Pancreas (tissue), 10 donors: ENCODE measurements at regions not wholly inside any gene's neighbourhood (a gene's known extent, or its start where the extent isn't known, plus 50 kb on each side); places are given as distances from the start of the nearest gene placed in this dataset.

Experiments
- ATAC-seq, 4 donors: fragments of 200-7000 bp; cut with Tn5 transposase; one replicate each; pipeline versions ENCODE4 v1.8.0 to v1.9.1; 2020; ENCODE audit warnings: mild to moderate bottlenecking in 4 of 4, moderate library complexity in 4 of 4
- DNase-seq, 6 donors: peaks; one replicate each; pipeline ENCODE4 v3.0.0-alpha.2; 2020
- FAIRE-seq: peaks from 2 replicates; lab custom pipeline; 2012; peaks lifted over from hg19 to GRCh38; lab: Jason Lieb, UNC
- H3K27ac ChIP-seq, 4 donors: fragments of 200-600 bp; sonication (generic); 1 replicate in 3 of 4; 2 replicates in 1 of 4; pipeline versions ENCODE4 v1.5.0 to v1.8.0; 2020
- H3K27me3 ChIP-seq, 4 donors: fragments of 200-600 bp; one replicate each; pipeline ENCODE4 v1.8.0; 2021
- H3K36me3 ChIP-seq, 3 donors: fragments of 200-600 bp; sonication (generic) in 1 of 3; one replicate each; pipeline versions ENCODE4 v1.5.0 to v1.8.0; 2020 to 2021
- H3K4me1 ChIP-seq, 3 donors: fragments of 200-600 bp; one replicate each; pipeline ENCODE4 v1.8.0; 2021
- H3K4me3 ChIP-seq, 4 donors: fragments of 200-600 bp; sonication (generic) in 2 of 4; one replicate each; pipeline versions ENCODE4 v1.5.0 to v1.8.0; 2020 to 2021
- H3K9me3 ChIP-seq, 4 donors: fragments of 200-600 bp; one replicate each; pipeline ENCODE4 v1.8.0; 2021
- CTCF ChIP-seq, 4 donors: fragments of 200-600 bp; sonication (generic) in 3 of 4; IDR thresholded peaks; one replicate each; pipeline versions ENCODE4 v1.5.0 to v1.8.0; 2021; ENCODE audit warnings: antibody characterized with exemption in 4 of 4
- WGBS, 2 donors: extraction: QIAGEN DNeasy Blood & Tissue Kit; methylation state at CpG; one replicate each; pipeline ENCODE4 v1.1.7; 2013; 5-methylcytosine and 5-hydroxymethylcytosine counted together
- intact Hi-C, 3 donors: fragments of 100-400 bp; cut with DNase I; formaldehyde crosslinking; loops; one replicate each; pipeline versions ENCODE4 v1.11.1 to v1.14.2; 2022
- donor health status: healthy with polysubstance abuse.
- donor health status: DM: no; HTN: no; CAD: no; lungs with moderate emphysema.
- donor health status: DM: no; HTN: no; CAD: no.
- donor health status: control.
- donor health status: control.
- donor health status: Bipolar disorder and iron deficiency.
- donor health status: DM: yes; HTN: yes; CAD: no.
- donor health status: DM: no; HTN: no; CAD: no.
- donor health status: DM: no; HTN: no; CAD: no.
- donor health status: DM: yes; HTN: yes; CAD: no.

GRCh38 chr1:67969446-67969845 lies 81.0 kb downstream of the DIRAS3 start:
- no peaks in the 10 kb centered on the region for H3K4me1 ChIP-seq
- intact Hi-C loops = no loop called here
- H3K4me3 ChIP-seq = no peak overlapping the region
- no peaks in the 10 kb centered on the region for H3K9me3 ChIP-seq
- H3K27me3 ChIP-seq = no peaks in the 10 kb centered on the region
- H3K36me3 ChIP-seq = no peaks in the 10 kb centered on the region
- 85 to 87% methylated on average over 2 of the region's 2 CpGs for WGBS, 2 donors
- FAIRE-seq = no peak
- TF ChIP-seq CTCF (IDR thresholded peaks at IDR 0.05) = no peak
- DNase-seq = no peak
- ATAC-seq = no peak
- H3K27ac ChIP-seq = no peak overlapping the region

GRCh38 chr1:67966666-67967009 lies 83.8 kb downstream of the DIRAS3 start:
- FAIRE-seq (no peak), ATAC-seq (no peak), DNase-seq (no peak)
- Histone ChIP-seq H3K9me3 (no peaks in the 10 kb centered on the region), H3K27me3 (no peaks in the 10 kb centered on the region), H3K27ac (no peak overlapping the region), H3K36me3 (no peaks in the 10 kb centered on the region), H3K4me3 (no peak overlapping the region), H3K4me1 (no peaks in the 10 kb centered on the region)
- no peak for TF ChIP-seq CTCF (IDR thresholded peaks at IDR 0.05)
- intact Hi-C loops = no loop called here

GRCh38 chr1:67965995-67966665 lies 84.3 kb downstream of the DIRAS3 start:
- no peak for TF ChIP-seq CTCF (IDR thresholded peaks at IDR 0.05)
- FAIRE-seq (no peak), DNase-seq (no peak), ATAC-seq (no peak)
- Histone ChIP-seq H3K27me3 (no peaks in the 10 kb centered on the region), H3K9me3 (no peaks in the 10 kb centered on the region), H3K4me3 (no peak overlapping the region), H3K27ac (no peak overlapping the region), H3K36me3 (no peaks in the 10 kb centered on the region), H3K4me1 (no peaks in the 10 kb centered on the region)
- WGBS, 2 donors = 92 to 98% methylated on average over 2 of the region's 2 CpGs
- intact Hi-C loops = no loop called here

- no peaks in the 10 kb centered on the region for H3K27me3 ChIP-seq
- no peaks in the 10 kb centered on the region for H3K4me1 ChIP-seq
- no peak overlapping the region for H3K27ac ChIP-seq
- intact Hi-C loops = no loop called here
- no peaks in the 10 kb centered on the region for H3K9me3 ChIP-seq
- no peak for TF ChIP-seq CTCF (IDR thresholded peaks at IDR 0.05)
- no peaks in the 10 kb centered on the region for H3K36me3 ChIP-seq
- no peak for FAIRE-seq
- ATAC-seq = no peak
- H3K4me3 ChIP-seq = no peak overlapping the region
- no peak for DNase-seq
These were observed 87.2 kb downstream of the DIRAS3 start for GRCh38 chr1:67963263-67963662.

- Histone ChIP-seq H3K27me3 (no peaks in the 10 kb centered on the region), H3K36me3 (no peaks in the 10 kb centered on the region), H3K4me1 (no peaks in the 10 kb centered on the region), H3K4me3 (no peak overlapping the region), H3K27ac (no peak overlapping the region), H3K9me3 (no peaks in the 10 kb centered on the region)
- FAIRE-seq (no peak), ATAC-seq (no peak), DNase-seq (no peak)
- WGBS, 2 donors = 41% methylated on average over 2 of the region's 2 CpGs
- no peak for TF ChIP-seq CTCF (IDR thresholded peaks at IDR 0.05)
- intact Hi-C loops = no loop called here
These were observed 89.7 kb downstream of the DIRAS3 start for GRCh38 chr1:67960766-67961165.
